Anterior cingulate cortex (tissue), 58 donors: ENCODE measurements at regions not wholly inside any gene's neighbourhood (a gene's known extent, or its start where the extent isn't known, plus 50 kb on each side); places are given as distances from the start of the nearest gene placed in this dataset.
A peak's percentile ranks its signal among the peaks of the same experiment; 100 is the strongest.

Experiments used
- DNase-seq, 58 donors: peaks; one replicate each; lab custom pipeline; 2025; lab: John Stamatoyannopoulos, UW

GRCh38 chr4:116469582-116469981 lies 615.8 kb downstream of the TRAM1L1 start:
- no peak for DNase-seq

DNA sequence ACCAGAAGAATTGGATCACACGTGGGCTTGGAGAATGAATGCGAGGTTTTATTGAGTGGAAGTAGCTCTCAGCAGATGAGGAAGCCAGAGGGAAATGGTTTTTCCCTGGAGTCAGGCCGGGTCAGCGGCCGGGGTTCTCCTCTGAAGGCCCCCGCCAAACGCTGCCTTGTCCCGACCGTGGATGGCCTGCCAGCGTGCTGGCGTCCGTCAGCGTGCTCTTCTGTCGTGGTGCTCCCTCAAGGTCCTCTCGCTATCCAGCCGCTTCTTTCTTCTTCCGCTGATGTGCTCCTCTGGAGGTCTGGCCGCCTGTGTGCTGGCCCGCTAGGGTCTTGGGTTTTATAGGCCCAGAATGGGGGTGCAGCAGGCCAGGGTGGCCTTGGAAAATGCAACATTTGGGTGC lies 632.2 kb downstream of the TRAM1L1 start:
- DNase-seq = no peak

GRCh38 chr4:116449764-116450163 lies 635.6 kb downstream of the TRAM1L1 start:
- no peak for DNase-seq

DNA sequence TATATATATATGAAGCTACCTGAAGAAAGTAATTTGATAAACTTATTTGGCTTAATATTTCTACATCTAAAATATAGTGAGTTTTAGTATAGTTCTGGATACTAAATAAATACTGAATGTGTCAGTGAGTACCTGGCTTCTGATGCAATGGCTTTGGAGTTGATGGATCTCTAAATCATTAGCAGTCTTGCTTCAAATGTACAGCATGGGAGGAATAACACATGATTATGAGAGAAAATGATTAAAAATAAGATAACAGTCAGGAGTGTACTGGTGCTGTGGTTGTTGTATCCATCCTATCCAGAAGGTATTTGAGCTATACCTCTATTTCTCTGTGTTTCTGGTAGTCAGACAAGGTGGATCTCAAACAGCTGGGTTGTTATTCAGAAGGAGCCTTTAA lies 641.3 kb downstream of the TRAM1L1 start:
- no peak for DNase-seq

- no peak for DNase-seq
Measured at GRCh38 chr4:116438981-116439729, 646.2 kb downstream of the TRAM1L1 start.

DNA sequence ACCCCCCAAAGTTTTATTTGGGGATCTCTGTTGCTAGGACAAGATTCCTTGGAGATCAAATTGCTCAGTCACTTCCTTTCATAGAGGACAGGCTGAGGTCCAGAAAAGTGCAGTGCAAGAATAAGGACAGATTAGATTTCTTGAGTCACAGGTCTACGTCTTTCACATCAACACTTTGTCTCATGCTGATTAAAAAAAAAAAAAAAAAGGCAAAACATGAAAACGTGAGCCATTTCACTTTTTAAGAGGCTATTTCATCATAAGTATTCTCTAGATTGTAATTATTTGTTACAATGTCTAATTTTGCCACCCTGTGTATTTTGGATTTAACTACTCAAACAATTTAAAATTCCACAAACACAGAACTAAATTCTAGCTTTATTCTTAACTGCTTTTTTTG lies 647.0 kb downstream of the TRAM1L1 start:
- no peak for DNase-seq

DNA sequence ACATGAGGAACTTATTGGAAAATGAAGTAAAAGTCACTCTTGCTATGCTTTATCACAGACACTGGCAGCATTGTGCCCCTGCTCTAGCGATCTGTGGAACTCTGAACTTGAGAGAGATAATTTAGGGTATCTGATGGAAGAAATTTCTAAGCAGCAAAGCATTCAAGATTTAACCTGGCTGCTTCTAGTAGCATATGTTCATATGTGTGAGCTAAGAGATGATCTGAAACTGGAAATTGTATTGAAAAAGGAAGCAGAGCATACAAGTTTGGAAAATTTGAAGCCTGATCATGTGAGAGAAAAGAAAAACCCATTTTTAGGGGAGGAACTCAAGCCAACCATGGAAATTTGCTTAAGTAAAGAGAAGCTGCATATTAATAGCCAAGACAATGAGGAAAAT lies 657.7 kb downstream of the TRAM1L1 start:
- DNase-seq = no peak

DNA sequence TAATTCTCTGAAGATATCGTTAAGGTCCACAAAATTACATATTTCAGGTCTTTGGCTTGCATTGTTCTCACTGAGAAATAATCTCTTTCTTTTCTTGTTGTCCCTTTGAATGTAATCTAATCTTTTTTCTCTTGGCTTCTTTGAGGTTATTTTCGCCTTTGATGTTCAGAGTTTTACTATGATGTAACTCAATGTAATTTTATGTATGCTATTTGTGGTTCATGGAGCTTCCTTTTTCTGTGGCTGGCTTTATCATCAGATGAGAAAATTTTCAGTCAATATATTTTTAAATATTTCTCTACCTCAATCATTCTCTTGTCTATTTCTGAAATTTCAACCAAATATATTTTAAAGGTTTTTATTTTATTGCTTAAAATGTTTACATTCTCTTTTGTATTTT lies 672.2 kb downstream of the TRAM1L1 start:
- no peak for DNase-seq

DNA sequence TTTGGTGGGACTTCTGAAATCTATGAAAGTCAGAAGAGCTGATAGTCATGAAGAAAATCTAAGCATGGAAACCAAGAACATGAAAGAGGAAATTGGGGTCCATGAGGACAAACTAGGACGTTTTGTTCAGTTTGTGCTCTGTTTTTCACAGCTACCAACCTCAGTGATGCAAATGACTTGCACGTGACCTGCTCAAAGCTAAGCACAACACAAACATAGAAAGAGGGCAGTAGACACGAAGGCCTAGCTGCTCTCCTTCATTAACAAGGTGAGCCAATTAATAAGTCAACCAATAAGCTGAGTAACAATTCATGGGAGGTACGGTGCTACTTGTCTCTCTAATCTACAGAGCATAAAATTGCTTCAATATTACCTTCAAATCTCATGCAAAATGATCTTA lies 684.1 kb downstream of the TRAM1L1 start:
- DNase-seq = no peak

GRCh38 chr4:116400480-116400879 lies 684.9 kb downstream of the TRAM1L1 start:
- no peak for DNase-seq

- no peak for DNase-seq
Measured at GRCh38 chr4:116397714-116398113, 687.7 kb downstream of the TRAM1L1 start.

GRCh38 chr4:116397291-116397690 lies 688.1 kb downstream of the TRAM1L1 start:
- no peak for DNase-seq

GRCh38 chr4:116395408-116395807 lies 690.0 kb downstream of the TRAM1L1 start:
- no peak for DNase-seq

- DNase-seq = no peak
Measured at GRCh38 chr4:116391020-116391419, 694.4 kb downstream of the TRAM1L1 start.

- no peak for DNase-seq
Measured at GRCh38 chr4:116389139-116389538, 696.2 kb downstream of the TRAM1L1 start.

- no peak for DNase-seq
Measured at GRCh38 chr4:116387937-116388474, 697.4 kb downstream of the TRAM1L1 start.

DNA sequence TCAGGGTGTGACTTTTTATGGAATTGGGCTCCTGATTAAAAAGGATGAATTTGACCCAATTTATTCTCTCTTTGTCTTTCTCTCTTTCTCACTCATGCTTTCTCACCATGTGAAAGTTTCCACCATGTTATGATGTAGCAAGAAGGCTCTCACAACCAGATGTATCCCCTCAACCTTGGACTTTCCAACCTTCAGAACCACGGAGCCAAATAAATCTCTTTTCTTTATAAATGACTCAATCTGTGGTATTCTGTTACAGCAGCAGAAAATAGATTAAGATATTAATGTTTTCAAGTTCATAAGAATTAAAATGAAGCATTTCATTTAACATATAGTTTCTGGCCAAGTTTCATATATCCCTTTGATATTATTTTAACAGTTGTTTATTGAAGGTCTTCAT lies 698.5 kb downstream of the TRAM1L1 start:
- DNase-seq = no peak

- no peak for DNase-seq
Measured at GRCh38 chr4:116385583-116385982, 699.8 kb downstream of the TRAM1L1 start.

DNA sequence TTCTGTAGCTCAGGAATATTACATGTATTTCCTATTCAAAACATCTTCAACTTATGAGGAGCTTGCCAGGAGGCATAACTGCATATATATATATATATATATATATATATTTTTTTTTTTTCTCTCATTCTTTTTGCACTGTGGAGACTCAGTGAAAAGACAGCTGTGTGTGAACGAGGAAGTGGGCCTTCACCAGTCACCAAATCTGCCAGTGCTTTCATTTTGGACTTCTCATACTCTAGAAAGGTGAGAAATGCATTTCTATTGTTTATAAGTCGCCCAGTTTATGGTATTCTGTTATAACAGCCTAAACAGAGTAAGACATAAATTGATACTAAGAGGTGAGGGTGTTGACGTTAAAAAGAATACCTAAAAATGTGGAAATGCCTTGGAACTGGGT lies 710.6 kb downstream of the TRAM1L1 start:
- DNase-seq = no peak

DNA sequence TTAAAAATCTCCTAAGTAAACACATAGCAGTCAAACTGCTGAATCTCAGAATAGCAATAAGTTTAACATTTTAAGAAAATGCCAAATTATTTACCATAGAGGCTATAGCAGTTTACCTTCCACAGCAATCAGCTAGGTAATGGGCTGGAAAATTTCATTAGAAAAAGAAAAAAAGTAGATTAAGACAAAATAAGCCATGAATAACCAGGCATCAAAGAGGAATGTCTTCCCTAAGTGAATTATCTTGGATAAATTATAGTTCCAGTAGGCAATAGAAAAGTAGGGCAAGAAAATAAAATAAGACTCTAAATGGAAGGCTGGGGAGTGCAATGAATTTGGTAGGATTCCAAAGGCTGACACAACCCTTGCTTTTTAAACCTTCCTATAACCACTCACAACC lies 722.8 kb downstream of the TRAM1L1 start:
- DNase-seq = no peak

- peak in 1 of 58 donors; percentile 24 for DNase-seq
Measured at GRCh38 chr4:116361790-116362189, 723.6 kb downstream of the TRAM1L1 start.

DNA sequence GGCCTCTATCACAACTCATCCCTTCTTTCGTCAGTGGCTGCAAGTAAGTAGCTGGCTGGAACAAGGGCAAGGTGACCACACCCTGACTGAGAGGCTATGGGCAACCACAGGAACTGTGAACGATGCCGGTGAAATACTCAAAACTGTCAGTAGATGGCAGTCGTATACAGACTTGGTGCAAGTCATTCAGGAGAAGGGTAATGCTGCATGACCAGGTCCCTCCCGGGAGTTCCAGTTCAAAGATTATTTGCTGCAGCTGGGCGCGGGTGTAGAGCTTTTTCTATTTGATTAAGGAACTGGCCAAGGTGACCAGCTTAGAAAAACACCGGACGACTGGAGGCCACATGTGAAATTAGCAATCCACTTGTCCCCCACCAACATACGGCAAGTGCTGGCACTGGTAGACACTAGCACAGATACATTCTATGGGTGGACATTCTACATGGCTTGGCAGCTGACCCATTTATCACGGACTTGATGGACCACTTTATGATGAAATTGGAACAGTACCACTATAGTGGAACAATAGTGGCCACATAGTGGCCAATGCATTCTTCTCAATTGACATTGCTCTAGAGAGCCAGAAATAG lies 726.6 kb downstream of the TRAM1L1 start:
- no peak for DNase-seq
